Thyroid gland (tissue), 4 donors: ENCODE measurements at regions not wholly inside any gene's neighbourhood (a gene's known extent, or its start where the extent isn't known, plus 50 kb on each side); places are given as distances from the start of the nearest gene placed in this dataset.

Experiments
- POLR2A ChIP-seq, 2 donors: fragments of 450-650 bp; IDR thresholded peaks; one replicate each; pipeline ENCODE4 v1.6.1; 2017; ENCODE audit warnings: antibody characterized with exemption in 2 of 2, mild to moderate bottlenecking in 2 of 2, moderate library complexity in 1 of 2
- TF ChIP-seq, protein P1 (sequence below), 6 experiments: fragments of 200-600 bp in 3 of 6; fragments of 450-650 bp in 3 of 6; sonication (generic) in 3 of 6; IDR thresholded peaks; one replicate each; pipeline ENCODE4 v1.5.1; 2016 to 2019; ENCODE audit warnings: antibody characterized with exemption in 6 of 6, mild to moderate bottlenecking in 2 of 6, inconsistent platforms in 1 of 6, moderate library complexity in 1 of 6

DNA sequence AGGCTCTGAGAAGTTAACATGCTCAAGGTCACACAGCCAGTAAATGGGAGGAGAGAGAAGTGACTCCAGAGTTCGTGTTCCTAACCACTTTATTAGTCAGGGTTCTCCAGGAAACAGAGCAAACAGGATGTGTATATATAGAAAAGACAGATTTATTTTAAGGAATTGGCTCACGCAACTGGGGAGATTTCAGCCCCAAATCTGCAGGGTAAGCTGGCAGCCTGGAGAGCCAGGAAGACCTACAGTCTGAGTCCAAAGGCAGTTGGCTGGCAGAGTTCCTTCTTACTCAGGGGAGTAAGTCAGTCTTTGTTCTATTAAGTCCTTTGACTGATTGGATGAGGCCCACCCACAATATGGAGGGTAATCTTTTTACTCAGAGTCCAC lies 118.2 kb upstream of the PROK2 start:
- TF ChIP-seq, protein P1, sequence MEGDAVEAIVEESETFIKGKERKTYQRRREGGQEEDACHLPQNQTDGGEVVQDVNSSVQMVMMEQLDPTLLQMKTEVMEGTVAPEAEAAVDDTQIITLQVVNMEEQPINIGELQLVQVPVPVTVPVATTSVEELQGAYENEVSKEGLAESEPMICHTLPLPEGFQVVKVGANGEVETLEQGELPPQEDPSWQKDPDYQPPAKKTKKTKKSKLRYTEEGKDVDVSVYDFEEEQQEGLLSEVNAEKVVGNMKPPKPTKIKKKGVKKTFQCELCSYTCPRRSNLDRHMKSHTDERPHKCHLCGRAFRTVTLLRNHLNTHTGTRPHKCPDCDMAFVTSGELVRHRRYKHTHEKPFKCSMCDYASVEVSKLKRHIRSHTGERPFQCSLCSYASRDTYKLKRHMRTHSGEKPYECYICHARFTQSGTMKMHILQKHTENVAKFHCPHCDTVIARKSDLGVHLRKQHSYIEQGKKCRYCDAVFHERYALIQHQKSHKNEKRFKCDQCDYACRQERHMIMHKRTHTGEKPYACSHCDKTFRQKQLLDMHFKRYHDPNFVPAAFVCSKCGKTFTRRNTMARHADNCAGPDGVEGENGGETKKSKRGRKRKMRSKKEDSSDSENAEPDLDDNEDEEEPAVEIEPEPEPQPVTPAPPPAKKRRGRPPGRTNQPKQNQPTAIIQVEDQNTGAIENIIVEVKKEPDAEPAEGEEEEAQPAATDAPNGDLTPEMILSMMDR (IDR thresholded peaks at IDR 0.05): no peak
- TF ChIP-seq POLR2A (IDR thresholded peaks at IDR 0.05): no peak
